Suprapubic skin (tissue), 4 donors: ENCODE measurements at regions not wholly inside any gene's neighbourhood (a gene's known extent, or its start where the extent isn't known, plus 50 kb on each side); places are given as distances from the start of the nearest gene placed in this dataset.

Experiments used
- DNase-seq, 2 donors: peaks; one replicate each; pipeline ENCODE4 v3.0.0-alpha.2; 2019; ENCODE audit warnings: low spot score in 2 of 2
- H3K27ac ChIP-seq: fragments of 200-600 bp; sonication (generic); one replicate; pipeline ENCODE4 v1.5.1; 2019
- H3K27me3 ChIP-seq: fragments of 200-600 bp; sonication (generic); one replicate; pipeline ENCODE4 v1.5.1; 2019
- H3K36me3 ChIP-seq: fragments of 200-600 bp; sonication (generic); one replicate; pipeline ENCODE4 v1.5.1; 2019
- H3K4me1 ChIP-seq: fragments of 200-600 bp; sonication (generic); one replicate; pipeline ENCODE4 v1.5.1; 2019
- H3K4me3 ChIP-seq: fragments of 200-600 bp; sonication (generic); one replicate; pipeline ENCODE4 v1.5.1; 2019; ENCODE audit warnings: mild to moderate bottlenecking
- H3K9me3 ChIP-seq: fragments of 200-600 bp; sonication (generic); one replicate; pipeline ENCODE4 v1.5.1; 2019
- EP300 ChIP-seq: sonication (generic); formaldehyde crosslinking; IDR thresholded peaks from one replicate; pipeline ENCODE4 v1.6.1; 2017; ENCODE audit warnings: antibody characterized with exemption
- POLR2A ChIP-seq, 2 donors: fragments of 450-650 bp; IDR thresholded peaks; one replicate each; pipeline ENCODE4 v1.6.1; 2017; ENCODE audit warnings: antibody characterized with exemption in 2 of 2, mild to moderate bottlenecking in 2 of 2, moderate library complexity in 2 of 2
- POLR2AphosphoS5 ChIP-seq, 3 donors: sonication (generic); formaldehyde crosslinking; IDR thresholded peaks; one replicate each; pipeline ENCODE4 v1.6.1; 2017; ENCODE audit warnings: antibody characterized with exemption in 3 of 3
- WGBS: methylation state at CpG from one replicate; pipeline ENCODE4 v1.1.5; 2018; 5-methylcytosine and 5-hydroxymethylcytosine counted together
- TF ChIP-seq, protein P1 (sequence below), 2 donors: fragments of 200-600 bp in 1 of 2; fragments of 450-650 bp in 1 of 2; sonication (generic) in 1 of 2; IDR thresholded peaks; one replicate each; pipeline ENCODE4 v1.5.1; 2016 to 2019; ENCODE audit warnings: antibody characterized with exemption in 2 of 2, mild to moderate bottlenecking in 1 of 2, moderate library complexity in 1 of 2

DNA sequence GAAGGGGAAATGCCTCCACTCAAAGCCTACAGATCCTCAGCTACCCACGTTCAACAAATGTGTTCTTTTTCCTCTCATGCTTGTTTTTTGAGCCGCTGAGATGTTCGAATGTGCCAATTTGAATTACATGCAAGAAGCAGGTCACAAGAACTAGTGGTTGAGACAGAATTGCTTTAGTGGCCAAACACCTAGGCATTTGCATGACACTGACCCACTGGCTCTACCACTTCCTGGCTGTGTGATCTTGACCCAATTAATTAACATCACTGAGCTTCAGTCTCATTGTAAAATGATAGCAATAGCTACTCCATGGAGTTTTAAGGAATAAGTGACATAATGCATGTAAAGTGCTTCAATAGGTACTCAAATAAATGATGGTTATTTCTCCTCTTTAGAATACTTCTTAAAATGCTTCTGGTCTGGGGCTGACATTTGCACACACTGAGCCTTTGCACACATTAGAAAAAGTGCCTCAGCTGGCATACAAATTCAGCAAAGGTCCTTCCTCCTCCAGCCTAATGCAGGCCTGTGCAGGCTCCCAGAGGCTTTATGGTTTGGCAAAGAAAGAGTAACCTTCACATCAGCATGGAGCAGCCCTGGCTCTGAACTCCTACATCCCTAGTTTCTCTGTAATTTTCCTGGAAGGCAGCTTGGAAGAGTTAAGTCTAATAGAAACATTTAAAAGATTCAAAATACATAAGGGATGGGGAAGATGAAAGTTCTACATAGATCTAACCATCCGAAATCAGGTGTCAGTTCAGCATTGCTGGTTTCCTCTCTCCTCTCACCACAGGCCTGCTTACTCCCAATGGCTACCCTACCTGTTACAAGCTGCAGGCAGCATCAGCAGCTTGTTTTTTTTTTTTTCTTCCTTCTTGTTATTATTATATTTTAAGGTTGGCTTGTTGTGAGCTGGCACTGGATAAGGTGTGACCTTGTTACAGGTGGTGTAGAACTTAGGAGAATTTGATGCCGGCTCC lies 107.4 kb downstream of the TBX19 start:
- no peak overlapping the region for H3K4me3 ChIP-seq
- no peak overlapping the region for H3K27ac ChIP-seq
- WGBS = 64% methylated on average over 5 of the region's 5 CpGs
- H3K36me3 ChIP-seq = no peaks in the 10 kb centered on the region
- H3K9me3 ChIP-seq = no peaks in the 10 kb centered on the region
- TF ChIP-seq, protein P1, sequence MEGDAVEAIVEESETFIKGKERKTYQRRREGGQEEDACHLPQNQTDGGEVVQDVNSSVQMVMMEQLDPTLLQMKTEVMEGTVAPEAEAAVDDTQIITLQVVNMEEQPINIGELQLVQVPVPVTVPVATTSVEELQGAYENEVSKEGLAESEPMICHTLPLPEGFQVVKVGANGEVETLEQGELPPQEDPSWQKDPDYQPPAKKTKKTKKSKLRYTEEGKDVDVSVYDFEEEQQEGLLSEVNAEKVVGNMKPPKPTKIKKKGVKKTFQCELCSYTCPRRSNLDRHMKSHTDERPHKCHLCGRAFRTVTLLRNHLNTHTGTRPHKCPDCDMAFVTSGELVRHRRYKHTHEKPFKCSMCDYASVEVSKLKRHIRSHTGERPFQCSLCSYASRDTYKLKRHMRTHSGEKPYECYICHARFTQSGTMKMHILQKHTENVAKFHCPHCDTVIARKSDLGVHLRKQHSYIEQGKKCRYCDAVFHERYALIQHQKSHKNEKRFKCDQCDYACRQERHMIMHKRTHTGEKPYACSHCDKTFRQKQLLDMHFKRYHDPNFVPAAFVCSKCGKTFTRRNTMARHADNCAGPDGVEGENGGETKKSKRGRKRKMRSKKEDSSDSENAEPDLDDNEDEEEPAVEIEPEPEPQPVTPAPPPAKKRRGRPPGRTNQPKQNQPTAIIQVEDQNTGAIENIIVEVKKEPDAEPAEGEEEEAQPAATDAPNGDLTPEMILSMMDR (IDR thresholded peaks at IDR 0.05) = no peak
- TF ChIP-seq POLR2A (IDR thresholded peaks at IDR 0.05) (no peak), EP300 (no peak), POLR2AphosphoS5 (IDR thresholded peaks at IDR 0.05) (no peak)
- no peak for DNase-seq
- H3K4me1 ChIP-seq = peaks cover 9% of the 10 kb centered on the region
- peaks cover 5% of the 10 kb centered on the region for H3K27me3 ChIP-seq

DNA sequence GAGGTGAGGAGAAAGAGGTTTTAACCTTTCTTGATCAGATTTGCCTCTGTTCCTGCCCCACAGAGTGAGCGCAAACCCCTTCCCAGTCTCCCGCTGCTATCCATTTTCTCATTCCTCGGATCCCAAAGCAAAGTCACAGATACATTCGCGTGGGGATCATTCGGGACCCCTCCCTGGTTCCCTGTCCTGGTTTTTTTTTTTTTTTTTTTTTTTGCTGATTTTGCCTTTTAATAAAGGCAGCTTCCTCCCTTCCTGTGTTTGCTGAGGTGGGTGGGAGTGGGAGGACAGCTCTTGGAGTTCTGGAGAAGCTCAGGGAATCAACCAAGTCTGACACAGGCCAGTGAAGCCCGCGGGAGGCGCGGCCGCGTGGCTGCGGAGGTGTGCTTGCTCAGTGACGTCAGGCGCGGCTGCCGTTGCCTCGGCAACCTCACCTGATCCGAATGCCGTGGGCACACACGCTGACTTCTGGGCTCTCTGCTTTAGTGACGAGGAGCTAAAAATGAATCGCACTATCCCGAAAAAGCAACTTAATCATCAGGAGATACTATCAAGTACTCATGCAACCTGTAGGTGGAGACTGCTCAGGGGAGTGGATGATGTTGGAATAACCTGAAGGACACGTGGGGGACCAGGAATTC lies 106.4 kb downstream of the TBX19 start:
- DNase-seq = no peak
- no peak overlapping the region for H3K4me3 ChIP-seq
- 30% methylated on average over 25 of the region's 25 CpGs for WGBS
- H3K36me3 ChIP-seq = no peaks in the 10 kb centered on the region
- peaks cover 9% of the 10 kb centered on the region for H3K4me1 ChIP-seq
- TF ChIP-seq POLR2A (IDR thresholded peaks at IDR 0.05) (no peak), POLR2AphosphoS5 (IDR thresholded peaks at IDR 0.05) (no peak), EP300 (no peak)
- TF ChIP-seq, protein P1 (IDR thresholded peaks at IDR 0.05) = no peak
- H3K27me3 ChIP-seq = peaks cover 5% of the 10 kb centered on the region
- H3K27ac ChIP-seq = no peak overlapping the region
- H3K9me3 ChIP-seq = no peaks in the 10 kb centered on the region

- Histone ChIP-seq H3K4me3 (no peak overlapping the region), H3K4me1 (peaks cover 4% of the 10 kb centered on the region), H3K36me3 (no peaks in the 10 kb centered on the region), H3K9me3 (no peaks in the 10 kb centered on the region), H3K27me3 (peaks cover 5% of the 10 kb centered on the region), H3K27ac (no peak overlapping the region)
- TF ChIP-seq EP300 (no peak), POLR2AphosphoS5 (IDR thresholded peaks at IDR 0.05) (no peak), POLR2A (IDR thresholded peaks at IDR 0.05) (no peak)
- TF ChIP-seq, protein P1 (IDR thresholded peaks at IDR 0.05) = no peak
- 77% methylated on average over 2 of the region's 2 CpGs for WGBS
- no peak for DNase-seq
Observed at GRCh38 chr1:168386492-168386891, 105.8 kb downstream of the TBX19 start.

DNA sequence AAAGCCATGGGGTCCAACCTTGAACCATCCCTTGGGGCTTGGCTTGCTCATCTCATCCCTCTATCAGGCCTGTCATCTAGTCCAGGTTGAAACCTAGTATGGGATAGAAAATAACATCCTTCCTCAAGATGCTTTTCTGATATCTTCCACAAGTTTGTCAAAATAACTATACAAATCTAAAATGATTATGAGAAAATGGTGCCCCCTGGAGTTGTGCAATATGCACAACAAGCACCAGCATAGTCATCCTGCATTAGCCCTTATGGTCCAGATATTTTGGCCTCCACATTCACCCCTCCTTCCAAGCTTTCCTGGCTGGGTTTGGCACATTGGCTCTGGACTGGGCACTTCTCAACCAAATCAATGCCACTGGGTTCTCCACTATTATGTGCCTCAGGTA lies 101.2 kb downstream of the TBX19 start:
- Histone ChIP-seq H3K4me1 (peaks cover under 1% of the 10 kb centered on the region), H3K4me3 (no peak overlapping the region), H3K9me3 (no peaks in the 10 kb centered on the region), H3K36me3 (no peaks in the 10 kb centered on the region), H3K27me3 (peaks cover 5% of the 10 kb centered on the region), H3K27ac (no peak overlapping the region)
- no peak for DNase-seq
- TF ChIP-seq, protein P1 (IDR thresholded peaks at IDR 0.05) = no peak
- no peak for TF ChIP-seq EP300
- TF ChIP-seq POLR2A (IDR thresholded peaks at IDR 0.05) = no peak
- no peak for TF ChIP-seq POLR2AphosphoS5 (IDR thresholded peaks at IDR 0.05)

- Histone ChIP-seq H3K4me3 (no peak overlapping the region), H3K27me3 (no peaks in the 10 kb centered on the region), H3K36me3 (no peaks in the 10 kb centered on the region), H3K27ac (no peak overlapping the region), H3K9me3 (no peaks in the 10 kb centered on the region), H3K4me1 (no peaks in the 10 kb centered on the region)
- DNase-seq = no peak
- TF ChIP-seq, protein P1 (IDR thresholded peaks at IDR 0.05) = no peak
- TF ChIP-seq EP300 (no peak), POLR2A (IDR thresholded peaks at IDR 0.05) (no peak), POLR2AphosphoS5 (IDR thresholded peaks at IDR 0.05) (no peak)
- whole genome bisulfite sequencing = 85% methylated on average over 2 of the region's 2 CpGs
Observed at GRCh38 chr1:168380945-168381344, 100.3 kb downstream of the TBX19 start.
